LHCN-M2 (cell line): ENCODE measurements at regions not wholly inside any gene's neighbourhood (a gene's known extent, or its start where the extent isn't known, plus 50 kb on each side); places are given as distances from the start of the nearest gene placed in this dataset.

Experiments used
- DNase-seq: peaks from one replicate; pipeline ENCODE4 v3.0.0-alpha.2; 2012; ENCODE audit warnings: low read depth

- peak; percentile 80 for DNase-seq
Measured at GRCh38 chr4:137677863-137678262, 145.6 kb upstream of the PCDH18 start.

- DNase-seq, result no peak
Measured at GRCh38 chr4:137676357-137676998, 144.2 kb upstream of the PCDH18 start.

- peak; percentile 43 for DNase-seq
Measured at GRCh38 chr4:137674066-137674465, 141.8 kb upstream of the PCDH18 start.

GRCh38 chr4:137668885-137669545, 136.7 kb upstream of the PCDH18 start:
- no peak for DNase-seq

- DNase-seq, result no peak
Measured at GRCh38 chr4:137664416-137664815, 132.1 kb upstream of the PCDH18 start.

GRCh38 chr4:137664046-137664387, 131.7 kb upstream of the PCDH18 start:
- DNase-seq, result peak; percentile 41

- no peak for DNase-seq
Measured at GRCh38 chr4:137663251-137664045, 131.2 kb upstream of the PCDH18 start.

- DNase-seq, result no peak
Measured at GRCh38 chr4:137661693-137662092, 129.4 kb upstream of the PCDH18 start.

GRCh38 chr4:137660211-137660610, 127.9 kb upstream of the PCDH18 start:
- no peak for DNase-seq

GRCh38 chr4:137659431-137659830, 127.1 kb upstream of the PCDH18 start:
- peak; percentile 40 for DNase-seq

- DNase-seq, result no peak
Measured at GRCh38 chr4:137656661-137657060, 124.4 kb upstream of the PCDH18 start.

GRCh38 chr4:137655302-137655701, 123.0 kb upstream of the PCDH18 start:
- no peak for DNase-seq

GRCh38 chr4:137651128-137651527, 118.8 kb upstream of the PCDH18 start:
- DNase-seq, result peak; percentile 79

GRCh38 chr4:137649711-137650450, 117.6 kb upstream of the PCDH18 start:
- peak; percentile 28 for DNase-seq

- no peak for DNase-seq
Measured at GRCh38 chr4:137648531-137648930, 116.2 kb upstream of the PCDH18 start.

- DNase-seq, result peak; percentile 52
Measured at GRCh38 chr4:137647375-137647774, 115.1 kb upstream of the PCDH18 start.

- peak; percentile 88 for DNase-seq
Measured at GRCh38 chr4:137644201-137644600, 111.9 kb upstream of the PCDH18 start.

- peak; percentile 77 for DNase-seq
Measured at GRCh38 chr4:137641544-137641943, 109.2 kb upstream of the PCDH18 start.

- DNase-seq, result no peak
Measured at GRCh38 chr4:137640838-137641158, 108.5 kb upstream of the PCDH18 start.

- DNase-seq, result no peak
Measured at GRCh38 chr4:137640156-137640837, 108.0 kb upstream of the PCDH18 start.

GRCh38 chr4:137638934-137639333, 106.6 kb upstream of the PCDH18 start:
- DNase-seq, result no peak

GRCh38 chr4:137635601-137636000, 103.3 kb upstream of the PCDH18 start:
- no peak for DNase-seq
